Choroid plexus epithelial cell (primary cell): ENCODE measurements at regions not wholly inside any gene's neighbourhood (a gene's known extent, or its start where the extent isn't known, plus 50 kb on each side); places are given as distances from the start of the nearest gene placed in this dataset.

Experiments used
- DNase-seq: peaks from one replicate; pipeline ENCODE4 v3.0.0-alpha.2; 2010; ENCODE audit warnings: low read depth
- H3K4me3 ChIP-seq: 2 replicates; pipeline ENCODE4 v1.5.1; 2011; ENCODE audit warnings: low read depth, mild to moderate bottlenecking, control low read depth, low read length, moderate library complexity
- TF ChIP-seq, protein P1 (sequence below): conservative IDR thresholded peaks from 2 replicates; pipeline ENCODE4 v1.5.1; 2011; ENCODE audit warnings: low read depth, mild to moderate bottlenecking, control low read depth, inconsistent platforms, low read length, moderate library complexity

DNA sequence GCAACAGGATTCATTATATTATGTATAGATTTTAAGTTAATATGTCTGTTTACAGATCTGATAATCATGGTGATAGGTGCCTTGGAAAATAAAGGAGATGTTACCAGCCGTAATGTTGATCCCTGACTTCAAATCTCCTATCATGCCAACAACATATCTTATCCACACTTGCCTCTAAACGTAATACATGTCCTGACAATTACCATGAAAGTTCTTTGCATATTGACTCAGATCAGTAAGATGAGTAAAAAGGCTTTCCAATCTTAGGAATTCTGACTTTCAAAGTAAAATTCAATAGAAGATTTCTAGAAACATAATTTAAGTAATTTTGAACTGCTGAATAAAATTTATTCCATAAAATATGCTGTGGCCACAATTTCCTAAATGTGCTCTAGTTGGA, 513.3 kb downstream of the ANKRD50 start:
- TF ChIP-seq, protein P1, sequence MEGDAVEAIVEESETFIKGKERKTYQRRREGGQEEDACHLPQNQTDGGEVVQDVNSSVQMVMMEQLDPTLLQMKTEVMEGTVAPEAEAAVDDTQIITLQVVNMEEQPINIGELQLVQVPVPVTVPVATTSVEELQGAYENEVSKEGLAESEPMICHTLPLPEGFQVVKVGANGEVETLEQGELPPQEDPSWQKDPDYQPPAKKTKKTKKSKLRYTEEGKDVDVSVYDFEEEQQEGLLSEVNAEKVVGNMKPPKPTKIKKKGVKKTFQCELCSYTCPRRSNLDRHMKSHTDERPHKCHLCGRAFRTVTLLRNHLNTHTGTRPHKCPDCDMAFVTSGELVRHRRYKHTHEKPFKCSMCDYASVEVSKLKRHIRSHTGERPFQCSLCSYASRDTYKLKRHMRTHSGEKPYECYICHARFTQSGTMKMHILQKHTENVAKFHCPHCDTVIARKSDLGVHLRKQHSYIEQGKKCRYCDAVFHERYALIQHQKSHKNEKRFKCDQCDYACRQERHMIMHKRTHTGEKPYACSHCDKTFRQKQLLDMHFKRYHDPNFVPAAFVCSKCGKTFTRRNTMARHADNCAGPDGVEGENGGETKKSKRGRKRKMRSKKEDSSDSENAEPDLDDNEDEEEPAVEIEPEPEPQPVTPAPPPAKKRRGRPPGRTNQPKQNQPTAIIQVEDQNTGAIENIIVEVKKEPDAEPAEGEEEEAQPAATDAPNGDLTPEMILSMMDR, result no peak

DNA sequence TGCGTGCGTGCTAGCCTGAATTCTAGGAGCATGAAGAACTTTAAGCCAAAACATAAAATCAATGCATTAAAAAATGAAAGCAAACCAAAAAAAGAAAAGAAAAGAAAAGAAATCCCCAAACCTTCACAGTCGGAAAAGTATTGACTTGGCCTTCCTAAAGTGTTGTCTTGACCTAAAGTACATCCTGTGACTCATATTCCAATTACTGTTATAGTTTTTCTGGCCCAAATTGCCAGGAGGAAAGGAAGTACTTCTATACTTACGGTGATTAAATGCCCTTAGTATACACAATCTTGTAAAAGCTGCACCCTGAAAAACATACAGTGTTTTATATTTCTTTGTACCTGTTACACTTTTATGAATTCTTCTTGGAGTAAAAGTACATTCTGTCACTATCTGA, 512.8 kb downstream of the ANKRD50 start:
- DNase-seq, result peak; percentile 61
- H3K4me3 ChIP-seq, result no peak overlapping the region
- TF ChIP-seq, protein P1, result no peak

More for the DNA sequence above, 513.3 kb downstream of the ANKRD50 start:
- DNase-seq, result no peak
- no peak overlapping the region for H3K4me3 ChIP-seq

DNA sequence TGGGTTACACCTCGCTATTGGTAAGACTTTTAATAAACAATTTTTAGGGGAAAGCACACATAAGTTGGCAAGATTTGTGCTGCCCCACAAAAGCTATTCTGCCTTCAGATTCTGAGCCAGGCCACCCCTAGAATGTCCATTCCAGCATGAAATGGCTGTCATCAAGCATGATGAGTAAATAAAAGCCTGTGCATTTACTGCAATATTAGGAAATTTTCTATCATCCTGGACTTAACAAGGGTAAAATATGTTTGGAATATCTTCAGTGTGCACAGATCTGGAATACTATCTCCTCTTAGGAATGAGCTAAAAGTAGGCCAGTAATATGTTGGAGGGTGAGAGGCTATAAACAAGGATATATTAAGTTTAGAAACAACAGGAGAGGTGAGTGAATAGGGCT, 510.9 kb downstream of the ANKRD50 start:
- DNase-seq, result no peak
- TF ChIP-seq, protein P1, result no peak
- no peak overlapping the region for H3K4me3 ChIP-seq

DNA sequence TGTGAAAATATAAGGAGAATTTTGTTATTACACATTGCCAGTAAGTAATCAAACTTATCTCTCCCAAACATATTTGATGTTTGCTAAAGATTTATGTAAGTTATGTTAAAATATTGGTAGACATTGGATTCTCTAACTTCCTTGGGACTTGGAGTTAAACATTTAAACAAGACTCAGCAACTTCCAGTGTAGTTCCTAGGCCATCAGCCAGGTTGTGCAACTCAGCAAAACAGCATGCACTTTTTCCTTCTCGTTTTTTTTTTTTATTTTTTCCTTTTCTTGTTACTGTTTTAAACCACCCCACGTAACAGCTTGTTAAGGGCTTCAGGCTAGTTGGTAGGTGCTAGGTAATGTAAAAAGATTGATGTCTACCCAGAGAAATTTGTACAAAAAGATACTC, 510.4 kb downstream of the ANKRD50 start:
- H3K4me3 ChIP-seq, result no peak overlapping the region
- TF ChIP-seq, protein P1, result peak; percentile 66

DNA sequence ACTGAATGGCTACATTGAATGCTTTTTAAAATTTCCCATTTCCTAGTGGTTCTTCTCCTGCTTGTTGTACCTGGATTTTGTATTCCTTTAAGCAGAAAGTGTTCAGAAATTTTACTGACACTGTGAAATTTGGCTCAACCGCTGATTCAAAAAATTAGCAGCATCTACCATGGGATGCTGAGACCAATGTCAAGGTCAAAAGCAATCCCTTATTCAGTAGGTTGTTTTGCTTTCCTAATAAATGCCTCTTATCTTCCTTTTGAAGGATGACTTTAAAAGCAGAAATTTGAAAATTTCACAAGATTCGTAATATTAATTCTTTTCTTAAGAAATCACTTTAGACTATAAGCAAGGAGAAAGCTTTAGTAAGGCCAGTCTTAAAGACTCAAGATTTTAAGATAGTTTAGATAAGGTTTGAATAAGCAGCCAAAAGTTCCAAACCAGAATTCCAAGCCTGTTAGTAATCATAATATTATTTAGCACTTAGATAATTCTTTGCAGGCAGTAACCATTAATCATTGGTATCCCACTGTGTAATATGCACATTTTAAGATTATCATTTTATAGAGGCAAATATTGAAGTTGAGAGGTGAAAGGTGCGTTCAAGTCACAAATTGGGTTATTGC, 508.8 kb downstream of the ANKRD50 start:
- TF ChIP-seq, protein P1, result no peak
- no peak overlapping the region for H3K4me3 ChIP-seq
- DNase-seq, result peak; percentile 87

More for the DNA sequence above, 510.4 kb downstream of the ANKRD50 start:
- DNase-seq, result peak; percentile 77

DNA sequence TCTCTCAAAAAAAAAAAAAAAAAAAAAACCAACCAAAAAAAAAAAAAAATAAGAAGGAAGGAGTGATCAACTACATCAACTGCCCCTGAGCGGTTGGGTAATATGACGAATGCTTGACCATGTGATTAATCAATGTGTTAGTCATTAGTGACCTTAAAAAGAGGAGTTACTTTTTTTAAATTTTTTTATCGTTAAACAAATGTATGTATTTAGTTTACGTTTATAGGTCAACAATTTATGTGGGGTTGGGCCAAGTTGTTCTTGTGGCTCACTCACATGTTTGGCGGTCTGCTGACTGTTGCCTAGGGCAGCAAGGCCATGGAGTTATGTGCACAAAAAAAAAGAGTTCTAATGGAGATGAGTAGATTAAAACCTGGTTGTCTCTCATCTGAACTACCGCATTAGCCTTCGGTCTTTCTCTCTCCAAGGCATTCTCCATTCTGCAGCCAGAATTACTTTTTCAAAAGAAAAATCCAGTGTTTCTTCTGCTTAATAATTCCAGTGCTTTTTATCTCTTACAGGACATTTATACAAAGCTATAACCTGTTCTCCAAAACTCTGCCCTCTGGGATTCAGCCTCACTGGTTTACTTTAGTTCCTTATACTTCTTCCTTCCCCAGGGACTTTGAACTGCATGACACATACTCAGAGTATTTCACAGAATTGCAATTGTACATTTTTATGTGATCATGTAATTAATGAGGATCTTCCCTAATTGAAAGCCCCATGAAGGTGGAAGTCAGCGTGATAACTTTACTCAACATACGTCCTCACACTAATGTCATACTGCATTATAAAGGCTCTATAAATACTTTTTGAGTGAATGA, 505.5 kb downstream of the ANKRD50 start:
- peak; percentile 84 for DNase-seq
- TF ChIP-seq, protein P1, result no peak
- no peak overlapping the region for H3K4me3 ChIP-seq

DNA sequence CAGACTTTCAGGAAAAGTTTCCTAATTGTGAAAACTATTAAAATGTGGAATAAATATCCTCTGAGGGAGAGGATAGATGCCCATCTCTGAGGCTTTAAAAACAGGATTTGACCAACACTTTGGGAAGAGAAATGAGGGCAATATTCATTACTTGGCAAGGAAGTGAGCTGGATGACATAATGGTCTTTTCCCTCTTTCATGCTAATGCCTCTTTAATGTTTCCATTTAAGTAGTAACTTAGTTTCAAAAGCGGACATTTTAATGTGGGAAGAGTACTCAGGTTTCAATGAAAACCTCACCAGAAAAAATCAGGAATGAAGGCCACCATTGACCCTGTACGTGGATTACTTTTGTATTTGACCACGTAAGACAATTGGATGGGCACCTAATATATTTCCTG, 503.3 kb downstream of the ANKRD50 start:
- no peak overlapping the region for H3K4me3 ChIP-seq
- TF ChIP-seq, protein P1, result no peak
- no peak for DNase-seq
